ENCODE measurements at regions not wholly inside any gene's neighbourhood (a gene's known extent, or its start where the extent isn't known, plus 50 kb on each side); places are given as distances from the start of the nearest gene placed in this dataset.

DNA sequence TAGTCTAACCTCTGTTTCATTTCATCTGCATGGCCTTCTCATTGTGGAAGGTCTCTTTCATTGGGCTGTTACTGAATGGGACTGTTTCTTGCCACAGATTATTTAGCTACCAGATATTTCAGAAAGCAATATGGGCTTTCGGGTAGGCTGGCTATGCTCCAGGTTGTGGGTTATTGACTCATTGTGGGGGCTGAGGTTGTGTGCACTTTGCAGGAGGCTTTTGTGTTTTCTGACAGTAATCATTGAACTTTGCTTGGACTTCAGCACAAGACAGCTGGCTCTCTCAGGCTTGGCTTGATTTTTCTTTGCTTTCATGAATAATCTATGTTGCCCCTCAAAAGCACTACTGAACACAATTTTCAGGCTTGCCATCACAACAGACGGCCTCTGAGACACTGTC is 771.1 kb upstream of the TSPY4 start:
- Mint-ChIP-seq H3K4me3 (no peak overlapping the region), H3K27me3 (ENCODE audit: insufficient read depth, low read depth, poor library complexity) (peaks cover 6% of the 10 kb centered on the region), H3K36me3 (ENCODE audit: low read depth) (peaks cover 2% of the 10 kb centered on the region; the same call in 1 of the 3 replicates), H3K27ac (no peak overlapping the region), H3K9me3 (peaks cover 93% of the 10 kb centered on the region), H3K4me1 (no peaks in the 10 kb centered on the region)
- Histone ChIP-seq H3K36me3 (ENCODE audit: insufficient read depth) (no peaks in the 10 kb centered on the region), H4K20me1 (replicated peaks; ENCODE audit: insufficient read depth) (no peaks in the 10 kb centered on the region), H3K4me3 (no peak overlapping the region), H3K9me2 (ENCODE audit: insufficient read depth) (no peaks in the 10 kb centered on the region), H3F3A (replicated peaks; ENCODE audit: low read depth) (no peaks in the 10 kb centered on the region), H3K79me2 (replicated peaks; ENCODE audit: insufficient read depth) (no peaks in the 10 kb centered on the region), H3K4me1 (ENCODE audit: insufficient read depth) (no peaks in the 10 kb centered on the region), H3K27me3 (ENCODE audit: insufficient read depth) (no peaks in the 10 kb centered on the region), H3K27ac (ENCODE audit: low read depth) (no peak overlapping the region), H3K4me2 (no peak overlapping the region), H2AFZ (no peak overlapping the region)
- no peak for DNase-seq (ENCODE audit: low spot score)
- no peak for TF ChIP-seq CREB1 (CRISPR knock-in tag; IDR thresholded peaks at IDR 0.05; ENCODE audit: low read depth)
- TF ChIP-seq, protein P1, sequence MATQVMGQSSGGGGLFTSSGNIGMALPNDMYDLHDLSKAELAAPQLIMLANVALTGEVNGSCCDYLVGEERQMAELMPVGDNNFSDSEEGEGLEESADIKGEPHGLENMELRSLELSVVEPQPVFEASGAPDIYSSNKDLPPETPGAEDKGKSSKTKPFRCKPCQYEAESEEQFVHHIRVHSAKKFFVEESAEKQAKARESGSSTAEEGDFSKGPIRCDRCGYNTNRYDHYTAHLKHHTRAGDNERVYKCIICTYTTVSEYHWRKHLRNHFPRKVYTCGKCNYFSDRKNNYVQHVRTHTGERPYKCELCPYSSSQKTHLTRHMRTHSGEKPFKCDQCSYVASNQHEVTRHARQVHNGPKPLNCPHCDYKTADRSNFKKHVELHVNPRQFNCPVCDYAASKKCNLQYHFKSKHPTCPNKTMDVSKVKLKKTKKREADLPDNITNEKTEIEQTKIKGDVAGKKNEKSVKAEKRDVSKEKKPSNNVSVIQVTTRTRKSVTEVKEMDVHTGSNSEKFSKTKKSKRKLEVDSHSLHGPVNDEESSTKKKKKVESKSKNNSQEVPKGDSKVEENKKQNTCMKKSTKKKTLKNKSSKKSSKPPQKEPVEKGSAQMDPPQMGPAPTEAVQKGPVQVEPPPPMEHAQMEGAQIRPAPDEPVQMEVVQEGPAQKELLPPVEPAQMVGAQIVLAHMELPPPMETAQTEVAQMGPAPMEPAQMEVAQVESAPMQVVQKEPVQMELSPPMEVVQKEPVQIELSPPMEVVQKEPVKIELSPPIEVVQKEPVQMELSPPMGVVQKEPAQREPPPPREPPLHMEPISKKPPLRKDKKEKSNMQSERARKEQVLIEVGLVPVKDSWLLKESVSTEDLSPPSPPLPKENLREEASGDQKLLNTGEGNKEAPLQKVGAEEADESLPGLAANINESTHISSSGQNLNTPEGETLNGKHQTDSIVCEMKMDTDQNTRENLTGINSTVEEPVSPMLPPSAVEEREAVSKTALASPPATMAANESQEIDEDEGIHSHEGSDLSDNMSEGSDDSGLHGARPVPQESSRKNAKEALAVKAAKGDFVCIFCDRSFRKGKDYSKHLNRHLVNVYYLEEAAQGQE (IDR thresholded peaks at IDR 0.05; ENCODE audit: unreplicated experiment), result no peak
- TF ChIP-seq NANOG (IDR thresholded peaks at IDR 0.05; ENCODE audit: borderline replicate concordance), result no peak
- no peak for TF ChIP-seq EZH2phosphoT487 (IDR thresholded peaks at IDR 0.05; ENCODE audit: unreplicated experiment)
- TF ChIP-seq, protein P2, sequence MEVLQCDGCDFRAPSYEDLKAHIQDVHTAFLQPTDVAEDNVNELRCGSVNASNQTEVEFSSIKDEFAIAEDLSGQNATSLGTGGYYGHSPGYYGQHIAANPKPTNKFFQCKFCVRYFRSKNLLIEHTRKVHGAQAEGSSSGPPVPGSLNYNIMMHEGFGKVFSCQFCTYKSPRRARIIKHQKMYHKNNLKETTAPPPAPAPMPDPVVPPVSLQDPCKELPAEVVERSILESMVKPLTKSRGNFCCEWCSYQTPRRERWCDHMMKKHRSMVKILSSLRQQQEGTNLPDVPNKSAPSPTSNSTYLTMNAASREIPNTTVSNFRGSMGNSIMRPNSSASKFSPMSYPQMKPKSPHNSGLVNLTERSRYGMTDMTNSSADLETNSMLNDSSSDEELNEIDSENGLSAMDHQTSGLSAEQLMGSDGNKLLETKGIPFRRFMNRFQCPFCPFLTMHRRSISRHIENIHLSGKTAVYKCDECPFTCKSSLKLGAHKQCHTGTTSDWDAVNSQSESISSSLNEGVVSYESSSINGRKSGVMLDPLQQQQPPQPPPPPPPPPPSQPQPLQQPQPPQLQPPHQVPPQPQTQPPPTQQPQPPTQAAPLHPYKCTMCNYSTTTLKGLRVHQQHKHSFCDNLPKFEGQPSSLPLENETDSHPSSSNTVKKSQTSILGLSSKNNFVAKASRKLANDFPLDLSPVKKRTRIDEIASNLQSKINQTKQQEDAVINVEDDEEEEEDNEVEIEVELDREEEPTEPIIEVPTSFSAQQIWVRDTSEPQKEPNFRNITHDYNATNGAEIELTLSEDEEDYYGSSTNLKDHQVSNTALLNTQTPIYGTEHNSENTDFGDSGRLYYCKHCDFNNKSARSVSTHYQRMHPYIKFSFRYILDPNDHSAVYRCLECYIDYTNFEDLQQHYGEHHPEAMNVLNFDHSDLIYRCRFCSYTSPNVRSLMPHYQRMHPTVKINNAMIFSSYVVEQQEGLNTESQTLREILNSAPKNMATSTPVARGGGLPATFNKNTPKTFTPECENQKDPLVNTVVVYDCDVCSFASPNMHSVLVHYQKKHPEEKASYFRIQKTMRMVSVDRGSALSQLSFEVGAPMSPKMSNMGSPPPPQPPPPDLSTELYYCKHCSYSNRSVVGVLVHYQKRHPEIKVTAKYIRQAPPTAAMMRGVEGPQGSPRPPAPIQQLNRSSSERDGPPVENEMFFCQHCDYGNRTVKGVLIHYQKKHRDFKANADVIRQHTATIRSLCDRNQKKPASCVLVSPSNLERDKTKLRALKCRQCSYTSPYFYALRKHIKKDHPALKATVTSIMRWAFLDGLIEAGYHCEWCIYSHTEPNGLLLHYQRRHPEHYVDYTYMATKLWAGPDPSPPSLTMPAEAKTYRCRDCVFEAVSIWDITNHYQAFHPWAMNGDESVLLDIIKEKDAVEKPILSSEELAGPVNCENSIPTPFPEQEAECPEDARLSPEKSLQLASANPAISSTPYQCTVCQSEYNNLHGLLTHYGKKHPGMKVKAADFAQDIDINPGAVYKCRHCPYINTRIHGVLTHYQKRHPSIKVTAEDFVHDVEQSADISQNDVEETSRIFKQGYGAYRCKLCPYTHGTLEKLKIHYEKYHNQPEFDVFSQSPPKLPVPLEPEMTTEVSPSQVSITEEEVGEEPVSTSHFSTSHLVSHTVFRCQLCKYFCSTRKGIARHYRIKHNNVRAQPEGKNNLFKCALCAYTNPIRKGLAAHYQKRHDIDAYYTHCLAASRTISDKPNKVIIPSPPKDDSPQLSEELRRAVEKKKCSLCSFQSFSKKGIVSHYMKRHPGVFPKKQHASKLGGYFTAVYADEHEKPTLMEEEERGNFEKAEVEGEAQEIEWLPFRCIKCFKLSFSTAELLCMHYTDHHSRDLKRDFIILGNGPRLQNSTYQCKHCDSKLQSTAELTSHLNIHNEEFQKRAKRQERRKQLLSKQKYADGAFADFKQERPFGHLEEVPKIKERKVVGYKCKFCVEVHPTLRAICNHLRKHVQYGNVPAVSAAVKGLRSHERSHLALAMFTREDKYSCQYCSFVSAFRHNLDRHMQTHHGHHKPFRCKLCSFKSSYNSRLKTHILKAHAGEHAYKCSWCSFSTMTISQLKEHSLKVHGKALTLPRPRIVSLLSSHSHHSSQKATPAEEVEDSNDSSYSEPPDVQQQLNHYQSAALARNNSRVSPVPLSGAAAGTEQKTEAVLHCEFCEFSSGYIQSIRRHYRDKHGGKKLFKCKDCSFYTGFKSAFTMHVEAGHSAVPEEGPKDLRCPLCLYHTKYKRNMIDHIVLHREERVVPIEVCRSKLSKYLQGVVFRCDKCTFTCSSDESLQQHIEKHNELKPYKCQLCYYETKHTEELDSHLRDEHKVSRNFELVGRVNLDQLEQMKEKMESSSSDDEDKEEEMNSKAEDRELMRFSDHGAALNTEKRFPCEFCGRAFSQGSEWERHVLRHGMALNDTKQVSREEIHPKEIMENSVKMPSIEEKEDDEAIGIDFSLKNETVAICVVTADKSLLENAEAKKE (CRISPR knock-in tag; IDR thresholded peaks at IDR 0.05), result no peak
- no peak for TF ChIP-seq EZH2 (IDR thresholded peaks at IDR 0.05; ENCODE audit: low read depth, unreplicated experiment)
- TF ChIP-seq, protein P3, sequence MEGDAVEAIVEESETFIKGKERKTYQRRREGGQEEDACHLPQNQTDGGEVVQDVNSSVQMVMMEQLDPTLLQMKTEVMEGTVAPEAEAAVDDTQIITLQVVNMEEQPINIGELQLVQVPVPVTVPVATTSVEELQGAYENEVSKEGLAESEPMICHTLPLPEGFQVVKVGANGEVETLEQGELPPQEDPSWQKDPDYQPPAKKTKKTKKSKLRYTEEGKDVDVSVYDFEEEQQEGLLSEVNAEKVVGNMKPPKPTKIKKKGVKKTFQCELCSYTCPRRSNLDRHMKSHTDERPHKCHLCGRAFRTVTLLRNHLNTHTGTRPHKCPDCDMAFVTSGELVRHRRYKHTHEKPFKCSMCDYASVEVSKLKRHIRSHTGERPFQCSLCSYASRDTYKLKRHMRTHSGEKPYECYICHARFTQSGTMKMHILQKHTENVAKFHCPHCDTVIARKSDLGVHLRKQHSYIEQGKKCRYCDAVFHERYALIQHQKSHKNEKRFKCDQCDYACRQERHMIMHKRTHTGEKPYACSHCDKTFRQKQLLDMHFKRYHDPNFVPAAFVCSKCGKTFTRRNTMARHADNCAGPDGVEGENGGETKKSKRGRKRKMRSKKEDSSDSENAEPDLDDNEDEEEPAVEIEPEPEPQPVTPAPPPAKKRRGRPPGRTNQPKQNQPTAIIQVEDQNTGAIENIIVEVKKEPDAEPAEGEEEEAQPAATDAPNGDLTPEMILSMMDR (conservative IDR thresholded peaks at IDR 0.05; ENCODE audit: low read depth in 2 of 2), result no peak
- no peak for TF ChIP-seq JUNB (IDR thresholded peaks at IDR 0.05; ENCODE audit: unreplicated experiment)
- TF ChIP-seq ZNF331 (CRISPR knock-in tag; IDR thresholded peaks at IDR 0.05; ENCODE audit: low read depth), result no peak
- no peak for TF ChIP-seq POLR2AphosphoS5 (IDR thresholded peaks at IDR 0.05; ENCODE audit: low read depth)
- TF ChIP-seq STAT1 (IDR thresholded peaks at IDR 0.05; ENCODE audit: unreplicated experiment), result no peak
- no peak for TF ChIP-seq ZNF114 (CRISPR knock-in tag; IDR thresholded peaks at IDR 0.05)
- TF ChIP-seq, protein P4, sequence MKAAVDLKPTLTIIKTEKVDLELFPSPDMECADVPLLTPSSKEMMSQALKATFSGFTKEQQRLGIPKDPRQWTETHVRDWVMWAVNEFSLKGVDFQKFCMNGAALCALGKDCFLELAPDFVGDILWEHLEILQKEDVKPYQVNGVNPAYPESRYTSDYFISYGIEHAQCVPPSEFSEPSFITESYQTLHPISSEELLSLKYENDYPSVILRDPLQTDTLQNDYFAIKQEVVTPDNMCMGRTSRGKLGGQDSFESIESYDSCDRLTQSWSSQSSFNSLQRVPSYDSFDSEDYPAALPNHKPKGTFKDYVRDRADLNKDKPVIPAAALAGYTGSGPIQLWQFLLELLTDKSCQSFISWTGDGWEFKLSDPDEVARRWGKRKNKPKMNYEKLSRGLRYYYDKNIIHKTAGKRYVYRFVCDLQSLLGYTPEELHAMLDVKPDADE (IDR thresholded peaks at IDR 0.05), result no peak
- ATAC-seq, result no peak
